HG02840 (cell line): ENCODE measurements at regions not wholly inside any gene's neighbourhood (a gene's known extent, or its start where the extent isn't known, plus 50 kb on each side); places are given as distances from the start of the nearest gene placed in this dataset.

Experiments
- ATAC-seq: cut with Tn5 transposase; IDR thresholded peaks from one replicate; pipeline ENCODE4 v1.9.1; 2021; ENCODE audit warnings: mild to moderate bottlenecking, moderate library complexity, moderate number of reproducible peaks; ENCODE audit not compliant: unreplicated experiment, low FRiP score

- ATAC-seq = no peak
Observed at GRCh38 chr1:204736836-204737235, 51.3 kb upstream of the LRRN2 start.

- no peak for ATAC-seq
Observed at GRCh38 chr1:204738506-204738905, 53.0 kb upstream of the LRRN2 start.

- no peak for ATAC-seq
Observed at GRCh38 chr1:204740354-204740753, 54.8 kb upstream of the LRRN2 start.

- ATAC-seq = no peak
Observed at GRCh38 chr1:204741440-204741839, 55.9 kb upstream of the LRRN2 start.

GRCh38 chr1:204742676-204743251 is 57.2 kb upstream of the LRRN2 start:
- no peak for ATAC-seq

- no peak for ATAC-seq
Observed at GRCh38 chr1:204744107-204744779, 58.7 kb upstream of the LRRN2 start.

GRCh38 chr1:204746838-204747442 is 61.4 kb upstream of the LRRN2 start:
- ATAC-seq = no peak

GRCh38 chr1:204751480-204751879 is 65.9 kb upstream of the LRRN2 start:
- no peak for ATAC-seq

- no peak for ATAC-seq
Observed at GRCh38 chr1:204751883-204752687, 66.5 kb upstream of the LRRN2 start.

GRCh38 chr1:204752688-204753040 is 67.1 kb upstream of the LRRN2 start:
- ATAC-seq = no peak

- no peak for ATAC-seq
Observed at GRCh38 chr1:204754821-204755220, 69.3 kb upstream of the LRRN2 start.

GRCh38 chr1:204756349-204756748 is 70.8 kb upstream of the LRRN2 start:
- ATAC-seq = no peak

GRCh38 chr1:204756811-204757210 is 71.3 kb upstream of the LRRN2 start:
- ATAC-seq = no peak

GRCh38 chr1:204758601-204759000 is 73.1 kb upstream of the LRRN2 start:
- ATAC-seq = no peak

GRCh38 chr1:204760350-204760749 is 74.8 kb upstream of the LRRN2 start:
- no peak for ATAC-seq

- ATAC-seq = no peak
Observed at GRCh38 chr1:204760757-204761156, 75.2 kb upstream of the LRRN2 start.

- no peak for ATAC-seq
Observed at GRCh38 chr1:204763773-204764427, 78.4 kb upstream of the LRRN2 start.

GRCh38 chr1:204769997-204770396 is 84.5 kb upstream of the LRRN2 start:
- ATAC-seq = no peak

- no peak for ATAC-seq
Observed at GRCh38 chr1:204771358-204771757, 85.8 kb upstream of the LRRN2 start.

GRCh38 chr1:204773246-204773645 is 87.7 kb upstream of the LRRN2 start:
- ATAC-seq = no peak

- no peak for ATAC-seq
Observed at GRCh38 chr1:204775546-204775945, 90.0 kb upstream of the LRRN2 start.
